Testis (tissue), 2 donors: ENCODE measurements at regions not wholly inside any gene's neighbourhood (a gene's known extent, or its start where the extent isn't known, plus 50 kb on each side); places are given as distances from the start of the nearest gene placed in this dataset.

Experiments
- POLR2A ChIP-seq: fragments of 450-650 bp; IDR thresholded peaks from one replicate; pipeline ENCODE4 v1.6.1; 2017; ENCODE audit warnings: antibody characterized with exemption, mild to moderate bottlenecking, moderate library complexity
- TF ChIP-seq, protein P1 (sequence below), 3 experiments: fragments of 450-650 bp in 2 of 3; fragments of 200-600 bp in 1 of 3; sonication (generic) in 1 of 3; IDR thresholded peaks; one replicate each; pipeline ENCODE4 v1.5.1; 2016 to 2019; ENCODE audit warnings: antibody characterized with exemption in 3 of 3, mild to moderate bottlenecking in 2 of 3, moderate library complexity in 1 of 3

DNA sequence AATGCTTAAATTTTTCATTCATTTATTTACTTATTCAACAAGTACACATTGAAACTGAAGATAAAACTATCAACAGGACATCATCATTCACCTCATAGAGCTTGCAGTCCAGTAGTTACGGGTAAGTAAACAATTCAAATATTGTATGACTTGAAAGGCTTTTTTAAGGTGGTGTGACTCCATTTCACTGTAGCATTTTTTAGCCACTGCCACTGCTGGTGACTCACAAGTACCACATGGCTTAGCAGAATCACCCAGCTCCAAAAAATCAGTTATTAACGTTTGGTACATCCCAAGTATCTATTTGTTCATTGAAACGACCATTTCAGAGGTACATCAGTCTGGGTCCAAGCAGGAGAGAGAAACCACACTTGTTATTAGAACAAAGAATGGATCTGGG is 427.9 kb upstream of the DDI1 start:
- no peak for TF ChIP-seq POLR2A
- TF ChIP-seq, protein P1, sequence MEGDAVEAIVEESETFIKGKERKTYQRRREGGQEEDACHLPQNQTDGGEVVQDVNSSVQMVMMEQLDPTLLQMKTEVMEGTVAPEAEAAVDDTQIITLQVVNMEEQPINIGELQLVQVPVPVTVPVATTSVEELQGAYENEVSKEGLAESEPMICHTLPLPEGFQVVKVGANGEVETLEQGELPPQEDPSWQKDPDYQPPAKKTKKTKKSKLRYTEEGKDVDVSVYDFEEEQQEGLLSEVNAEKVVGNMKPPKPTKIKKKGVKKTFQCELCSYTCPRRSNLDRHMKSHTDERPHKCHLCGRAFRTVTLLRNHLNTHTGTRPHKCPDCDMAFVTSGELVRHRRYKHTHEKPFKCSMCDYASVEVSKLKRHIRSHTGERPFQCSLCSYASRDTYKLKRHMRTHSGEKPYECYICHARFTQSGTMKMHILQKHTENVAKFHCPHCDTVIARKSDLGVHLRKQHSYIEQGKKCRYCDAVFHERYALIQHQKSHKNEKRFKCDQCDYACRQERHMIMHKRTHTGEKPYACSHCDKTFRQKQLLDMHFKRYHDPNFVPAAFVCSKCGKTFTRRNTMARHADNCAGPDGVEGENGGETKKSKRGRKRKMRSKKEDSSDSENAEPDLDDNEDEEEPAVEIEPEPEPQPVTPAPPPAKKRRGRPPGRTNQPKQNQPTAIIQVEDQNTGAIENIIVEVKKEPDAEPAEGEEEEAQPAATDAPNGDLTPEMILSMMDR (IDR thresholded peaks at IDR 0.05), result no peak
